Astrocyte of the cerebellum (primary cell): ENCODE measurements at regions not wholly inside any gene's neighbourhood (a gene's known extent, or its start where the extent isn't known, plus 50 kb on each side); places are given as distances from the start of the nearest gene placed in this dataset.

Experiments
- DNase-seq: peaks from one replicate; pipeline ENCODE4 v3.0.0-alpha.2; 2011; ENCODE audit warnings: low read depth
- H3K4me3 ChIP-seq: 2 replicates; pipeline ENCODE4 v1.5.1; 2011; ENCODE audit warnings: mild to moderate bottlenecking, low read depth, low read length, moderate library complexity
- in situ Hi-C: cut with HindIII; loops from 2 replicates; pipeline ENCODE4 v1.10.0; 2017; ENCODE audit warnings: low sequenced_read_pairs
- TF ChIP-seq, protein P1 (sequence below): IDR thresholded peaks from 2 replicates; pipeline ENCODE4 v1.5.1; 2012; ENCODE audit warnings: low read length, low read depth, moderate library complexity, mild to moderate bottlenecking; ENCODE audit errors: missing control alignments

- H3K4me3 ChIP-seq = no peak overlapping the region
- TF ChIP-seq, protein P1, sequence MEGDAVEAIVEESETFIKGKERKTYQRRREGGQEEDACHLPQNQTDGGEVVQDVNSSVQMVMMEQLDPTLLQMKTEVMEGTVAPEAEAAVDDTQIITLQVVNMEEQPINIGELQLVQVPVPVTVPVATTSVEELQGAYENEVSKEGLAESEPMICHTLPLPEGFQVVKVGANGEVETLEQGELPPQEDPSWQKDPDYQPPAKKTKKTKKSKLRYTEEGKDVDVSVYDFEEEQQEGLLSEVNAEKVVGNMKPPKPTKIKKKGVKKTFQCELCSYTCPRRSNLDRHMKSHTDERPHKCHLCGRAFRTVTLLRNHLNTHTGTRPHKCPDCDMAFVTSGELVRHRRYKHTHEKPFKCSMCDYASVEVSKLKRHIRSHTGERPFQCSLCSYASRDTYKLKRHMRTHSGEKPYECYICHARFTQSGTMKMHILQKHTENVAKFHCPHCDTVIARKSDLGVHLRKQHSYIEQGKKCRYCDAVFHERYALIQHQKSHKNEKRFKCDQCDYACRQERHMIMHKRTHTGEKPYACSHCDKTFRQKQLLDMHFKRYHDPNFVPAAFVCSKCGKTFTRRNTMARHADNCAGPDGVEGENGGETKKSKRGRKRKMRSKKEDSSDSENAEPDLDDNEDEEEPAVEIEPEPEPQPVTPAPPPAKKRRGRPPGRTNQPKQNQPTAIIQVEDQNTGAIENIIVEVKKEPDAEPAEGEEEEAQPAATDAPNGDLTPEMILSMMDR = no peak
- DNase-seq = no peak
- in situ Hi-C loops = no loop called here
These were observed 184.1 kb upstream of the SULF2 start for GRCh38 chr20:47969426-47969825.

GRCh38 chr20:47968541-47969310 lies 183.4 kb upstream of the SULF2 start:
- no peak for DNase-seq
- TF ChIP-seq, protein P1 = no peak
- no peak overlapping the region for H3K4me3 ChIP-seq
- in situ Hi-C loops = no loop called here

GRCh38 chr20:47964149-47964548 lies 178.9 kb upstream of the SULF2 start:
- no peak for DNase-seq
- H3K4me3 ChIP-seq = no peak overlapping the region
- in situ Hi-C loops = no loop called here
- TF ChIP-seq, protein P1 = no peak

DNA sequence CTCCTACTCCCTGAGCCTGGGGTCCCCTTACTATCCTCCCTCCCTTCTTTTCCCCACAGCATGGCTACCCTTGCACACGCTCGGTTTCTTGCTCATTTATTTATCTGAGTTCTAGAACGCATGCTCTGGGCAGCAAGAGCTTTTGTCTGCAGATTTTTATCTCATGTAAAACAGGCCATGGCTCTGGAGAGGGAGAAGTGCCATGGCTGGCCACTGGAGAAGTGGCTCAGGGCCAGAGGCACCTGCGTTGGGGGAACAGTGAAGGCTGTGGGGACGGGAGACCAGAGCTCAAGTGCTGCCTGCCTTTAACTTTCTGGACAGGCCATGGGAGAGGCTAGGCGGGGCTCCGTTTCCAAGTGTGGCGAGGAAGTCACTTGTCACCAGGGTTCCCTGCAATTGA lies 177.7 kb upstream of the SULF2 start:
- in situ Hi-C loops = no loop called here
- TF ChIP-seq, protein P1 = no peak
- H3K4me3 ChIP-seq = no peak overlapping the region
- no peak for DNase-seq

DNA sequence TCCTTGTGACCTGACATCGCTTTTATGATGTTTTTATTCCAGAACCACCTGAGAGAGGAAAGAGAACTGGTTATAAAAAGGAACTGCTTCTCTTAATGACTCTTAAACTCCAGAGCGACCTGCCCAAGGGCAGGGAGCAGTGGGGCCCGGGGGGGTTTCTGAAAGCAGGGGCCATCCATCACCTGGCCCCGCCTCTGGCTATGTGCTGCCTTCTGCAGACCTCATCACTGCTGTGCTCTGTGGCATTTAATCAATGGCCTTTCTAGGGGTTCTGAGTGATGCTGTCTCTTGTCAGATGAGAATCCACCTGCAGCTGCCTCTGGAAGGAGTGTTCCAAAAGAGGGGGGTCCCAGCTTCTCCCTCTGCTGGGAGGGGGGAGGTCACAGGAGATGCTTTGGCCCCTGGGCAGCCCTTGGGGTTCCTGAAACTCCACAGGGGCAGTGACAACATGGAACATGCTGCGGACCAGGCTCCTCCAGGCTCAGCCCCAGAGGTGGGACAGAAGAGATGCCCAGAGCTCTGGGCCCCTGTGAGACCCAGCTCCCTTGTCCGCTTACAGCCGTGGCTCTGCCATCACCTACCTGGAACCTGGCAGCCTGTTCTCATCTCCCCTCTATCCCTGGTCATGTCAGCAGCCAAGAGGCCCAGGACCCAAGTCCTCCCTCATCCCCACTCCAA lies 177.1 kb upstream of the SULF2 start:
- H3K4me3 ChIP-seq = no peak overlapping the region
- TF ChIP-seq, protein P1 = no peak
- DNase-seq = no peak
- in situ Hi-C loops = no loop called here

DNA sequence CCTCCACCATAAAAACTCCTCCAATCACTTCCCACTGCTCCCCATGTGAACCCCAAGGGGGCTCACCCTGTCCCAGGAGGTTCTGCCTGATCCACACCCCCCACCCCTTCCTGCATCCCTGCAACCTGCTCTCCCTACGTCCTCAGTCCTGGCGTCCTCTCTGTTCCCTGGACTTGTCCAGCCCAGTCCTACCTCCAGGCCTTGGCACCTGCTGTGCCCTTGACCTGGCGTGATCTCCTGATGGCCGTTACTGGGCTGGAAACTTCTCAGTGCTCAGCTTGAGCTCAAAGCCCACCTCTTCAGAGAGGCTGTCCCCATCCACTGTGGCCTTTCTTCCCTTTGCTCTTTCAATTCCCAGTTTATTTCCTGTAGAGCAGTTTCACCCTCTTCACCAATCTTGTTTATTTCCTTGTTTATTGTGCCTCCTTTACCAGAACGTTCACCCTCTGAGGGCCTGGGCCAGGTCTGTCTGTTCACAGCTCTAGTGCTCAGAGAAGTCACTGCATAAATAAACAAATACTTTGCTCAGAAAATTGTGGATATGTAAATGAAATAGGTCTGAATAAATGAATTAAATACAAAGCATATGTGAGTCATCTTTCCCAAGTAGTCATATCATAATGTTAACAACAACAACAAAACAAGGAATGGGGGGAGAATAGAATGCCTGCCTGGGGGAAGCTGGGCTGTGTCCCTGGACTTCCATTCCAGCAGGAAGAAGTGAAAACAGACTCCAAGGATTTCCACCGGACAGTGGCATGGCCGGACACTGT lies 175.7 kb upstream of the SULF2 start:
- in situ Hi-C loops = no loop called here
- no peak overlapping the region for H3K4me3 ChIP-seq
- DNase-seq = no peak
- TF ChIP-seq, protein P1 = no peak
